Tibial artery (tissue), 4 donors: ENCODE measurements at regions not wholly inside any gene's neighbourhood (a gene's known extent, or its start where the extent isn't known, plus 50 kb on each side); places are given as distances from the start of the nearest gene placed in this dataset.
"Not testable (repeated sequence)": the region's sequence is repeated elsewhere in the genome, so short reads cannot be mapped to it uniquely, and the experiment has no call there.

Experiments
- DNase-seq, 2 donors: peaks; one replicate each; pipeline ENCODE4 v3.0.0-alpha.2; 2019
- H3K27ac ChIP-seq, 2 donors: fragments of 200-600 bp; sonication (generic) in 1 of 2; 1 replicate in 1 of 2; 2 replicates in 1 of 2; pipeline ENCODE4 v1.5.1; 2018 to 2019; ENCODE audit warnings: mild to moderate bottlenecking in 1 of 2
- H3K27me3 ChIP-seq, 2 donors: fragments of 200-600 bp; sonication (generic) in 1 of 2; one replicate each; pipeline versions ENCODE4 v1.5.1 to v1.6.0; 2016 to 2019
- H3K36me3 ChIP-seq, 3 donors: fragments of 200-600 bp; sonication (generic) in 2 of 3; one replicate each; pipeline ENCODE4 v1.5.1; 2016 to 2019; ENCODE audit warnings: mild to moderate bottlenecking in 2 of 3
- H3K4me1 ChIP-seq, 4 donors: fragments of 200-600 bp; sonication (generic) in 2 of 4; 1 replicate in 3 of 4; 2 replicates in 1 of 4; pipeline ENCODE4 v1.5.1; 2016 to 2019
- H3K4me3 ChIP-seq, 2 donors: fragments of 200-600 bp; sonication (generic) in 1 of 2; 1 replicate in 1 of 2; 2 replicates in 1 of 2; pipeline ENCODE4 v1.5.1; 2018 to 2019; ENCODE audit warnings: mild to moderate bottlenecking in 2 of 2
- H3K9me3 ChIP-seq, 3 donors: fragments of 200-600 bp; sonication (generic) in 1 of 3; one replicate each; pipeline ENCODE4 v1.5.1; 2016 to 2019
- CTCF ChIP-seq, 2 experiments: fragments of 200-600 bp in 1 of 2; fragments of 450-650 bp in 1 of 2; IDR thresholded peaks; one replicate each; pipeline ENCODE4 v1.5.1; 2017 to 2019; ENCODE audit warnings: antibody characterized with exemption in 2 of 2, mild to moderate bottlenecking in 1 of 2, moderate library complexity in 1 of 2
- intact Hi-C: fragments of 100-400 bp; cut with DNase I; formaldehyde crosslinking; loops from one replicate; pipeline ENCODE4 v1.15.0; 2023; ENCODE audit warnings: low total_unique reads

GRCh38 chr22:16389256-16389655 lies 203.4 kb downstream of the CCT8L2 start:
- H3K4me1 ChIP-seq, H3K36me3 ChIP-seq, H3K27ac ChIP-seq, H3K9me3 ChIP-seq, DNase-seq, H3K4me3 ChIP-seq, intact Hi-C loops: not testable (repeated sequence)
- H3K27me3 ChIP-seq: peaks cover 0 to 14% of the 10 kb centered on the region in 2 donors

- peaks cover 0 to 14% of the 10 kb centered on the region in 2 donors for H3K27me3 ChIP-seq
- DNase-seq, H3K27ac ChIP-seq, H3K36me3 ChIP-seq, intact Hi-C loops, H3K4me1 ChIP-seq, H3K9me3 ChIP-seq, H3K4me3 ChIP-seq: not testable (repeated sequence)
Observed at GRCh38 chr22:16388616-16389015, 204.0 kb downstream of the CCT8L2 start.

GRCh38 chr22:16388127-16388526 lies 204.5 kb downstream of the CCT8L2 start:
- H3K9me3 ChIP-seq, intact Hi-C loops, H3K27ac ChIP-seq, H3K4me3 ChIP-seq, DNase-seq, H3K4me1 ChIP-seq, H3K36me3 ChIP-seq: not testable (repeated sequence)
- H3K27me3 ChIP-seq: peaks cover 0 to 14% of the 10 kb centered on the region in 2 donors

- H3K27ac ChIP-seq, H3K4me1 ChIP-seq, H3K4me3 ChIP-seq, DNase-seq, H3K36me3 ChIP-seq, intact Hi-C loops, H3K9me3 ChIP-seq: not testable (repeated sequence)
- peaks cover 0 to 14% of the 10 kb centered on the region in 2 donors for H3K27me3 ChIP-seq
Observed at GRCh38 chr22:16387543-16387942, 205.1 kb downstream of the CCT8L2 start.

- intact Hi-C loops: no loop called here
- Histone ChIP-seq H3K36me3 (no peaks in the 10 kb centered on the region), H3K27me3 (peaks cover 0 to 14% of the 10 kb centered on the region in 2 donors), H3K4me3 (no peak overlapping the region), H3K9me3 (no peaks in the 10 kb centered on the region), H3K4me1 (no peaks in the 10 kb centered on the region), H3K27ac (no peak overlapping the region)
- DNase-seq: no peak
- TF ChIP-seq CTCF (IDR thresholded peaks at IDR 0.05): no peak
Observed at GRCh38 chr22:16387088-16387487, 205.5 kb downstream of the CCT8L2 start.

- H3K27ac ChIP-seq, DNase-seq, intact Hi-C loops, H3K4me3 ChIP-seq, H3K9me3 ChIP-seq, H3K27me3 ChIP-seq, H3K36me3 ChIP-seq, H3K4me1 ChIP-seq: not testable (repeated sequence)
Observed at GRCh38 chr22:16361328-16361727, 231.3 kb downstream of the CCT8L2 start.

- H3K9me3 ChIP-seq, H3K36me3 ChIP-seq, DNase-seq, H3K4me1 ChIP-seq, H3K27ac ChIP-seq, intact Hi-C loops, H3K4me3 ChIP-seq, H3K27me3 ChIP-seq: not testable (repeated sequence)
Observed at GRCh38 chr22:16352637-16353036, 240.0 kb downstream of the CCT8L2 start.

- H3K36me3 ChIP-seq, DNase-seq, H3K27me3 ChIP-seq, H3K4me1 ChIP-seq, H3K9me3 ChIP-seq, H3K4me3 ChIP-seq, intact Hi-C loops, H3K27ac ChIP-seq: not testable (repeated sequence)
Observed at GRCh38 chr22:16347083-16347482, 245.5 kb downstream of the CCT8L2 start.

- H3K27me3 ChIP-seq, DNase-seq, H3K36me3 ChIP-seq, H3K9me3 ChIP-seq, H3K4me1 ChIP-seq, H3K27ac ChIP-seq, intact Hi-C loops, H3K4me3 ChIP-seq: not testable (repeated sequence)
Observed at GRCh38 chr22:16315565-16315964, 277.0 kb downstream of the CCT8L2 start.
